NCI-H1930 (cell line): ENCODE measurements at regions not wholly inside any gene's neighbourhood (a gene's known extent, or its start where the extent isn't known, plus 50 kb on each side); places are given as distances from the start of the nearest gene placed in this dataset.

Experiments
- DNase-seq, 2 experiments: peaks; one replicate each; lab custom pipeline; 2025; lab: John Stamatoyannopoulos, UW

DNA sequence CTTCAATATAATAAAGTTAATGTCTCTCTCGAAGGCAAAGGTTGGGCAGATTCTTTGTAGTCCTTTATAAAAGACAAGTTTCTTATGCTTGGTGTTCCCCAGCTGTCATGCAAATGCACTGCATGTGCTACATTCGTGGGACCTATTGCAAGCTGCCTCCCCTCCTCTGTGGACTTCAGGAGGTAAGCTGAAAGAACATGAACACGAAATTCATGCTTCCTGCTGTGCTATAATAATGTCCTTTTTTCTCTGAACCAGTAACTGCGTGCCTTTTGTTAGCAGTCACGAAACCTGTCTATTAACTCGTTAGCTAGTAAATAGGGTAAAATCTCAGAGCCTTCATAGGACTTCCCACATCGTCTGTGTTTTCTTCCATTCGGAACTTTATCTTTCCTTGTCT, 363.5 kb downstream of the CDH9 start:
- peak; percentile 78 to 80 for DNase-seq

- DNase-seq, result no peak
These were observed 368.9 kb downstream of the CDH9 start for GRCh38 chr5:26669523-26669922.

DNA sequence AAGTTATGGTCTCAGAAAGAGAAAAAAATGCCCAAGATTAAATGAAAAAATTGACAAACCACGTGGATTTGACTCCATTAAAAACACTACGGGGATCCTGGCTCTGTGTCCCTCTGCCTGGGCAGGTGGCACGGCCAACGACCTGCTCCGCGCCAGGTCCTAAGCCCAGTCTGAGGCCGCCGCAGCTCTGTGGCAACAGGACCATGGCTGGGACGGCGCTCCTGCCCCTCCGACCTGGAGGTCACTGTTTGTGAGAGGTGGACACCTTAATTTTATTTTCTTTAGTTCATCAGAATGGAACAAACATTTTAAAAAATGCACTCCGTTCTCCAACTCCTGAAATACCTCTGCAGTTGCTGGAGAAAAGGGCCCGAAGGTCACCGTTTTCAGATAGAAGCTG, 369.4 kb downstream of the CDH9 start:
- no peak for DNase-seq

DNA sequence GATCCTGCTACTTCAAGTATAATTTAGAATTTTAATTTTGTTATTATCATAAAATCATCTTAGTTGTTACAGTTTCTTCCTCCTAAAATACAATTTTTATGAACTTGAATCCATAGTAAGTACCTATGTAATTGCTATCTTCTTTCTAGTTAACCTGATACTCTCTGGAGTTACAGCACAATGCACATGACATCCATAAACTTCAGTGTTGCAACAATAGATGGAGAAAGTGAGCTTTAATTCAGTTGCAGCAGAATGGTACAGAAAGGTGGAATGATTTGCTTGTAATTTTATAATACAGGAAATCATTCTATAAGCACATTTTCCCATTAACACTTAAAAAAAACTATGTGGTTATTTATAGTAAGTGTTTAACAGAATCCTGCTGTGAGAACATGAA, 372.0 kb downstream of the CDH9 start:
- peak in 1 of 2 experiments; percentile 64 for DNase-seq

- no peak for DNase-seq
These were observed 374.9 kb downstream of the CDH9 start for GRCh38 chr5:26663500-26663899.

DNA sequence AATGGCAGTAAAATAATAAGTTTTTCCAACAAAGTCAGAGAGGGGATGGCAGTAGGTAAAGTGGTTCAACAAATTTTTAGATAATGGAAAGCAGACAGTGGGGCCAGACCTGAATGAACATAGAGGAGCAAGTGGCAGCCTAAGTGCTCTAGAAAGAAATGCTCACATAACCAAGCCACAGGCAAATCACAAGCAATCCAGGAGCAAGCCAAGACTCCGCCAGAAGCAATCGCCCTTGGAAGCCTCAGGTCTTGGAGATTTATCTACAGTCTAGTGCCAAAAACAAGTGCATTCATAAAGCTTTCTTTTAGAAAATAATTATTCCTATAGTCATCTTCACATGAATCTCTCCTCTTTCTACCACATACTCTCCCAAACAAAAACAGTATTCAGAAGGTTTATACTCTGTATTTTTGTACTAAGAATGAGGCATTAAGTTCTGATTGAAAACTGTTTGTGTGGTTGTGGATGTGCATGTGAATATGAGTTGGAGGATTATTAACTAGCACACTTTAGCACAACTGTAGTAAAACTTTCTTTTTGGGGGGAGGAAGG, 375.5 kb downstream of the CDH9 start:
- no peak for DNase-seq

- no peak for DNase-seq
These were observed 378.3 kb downstream of the CDH9 start for GRCh38 chr5:26660116-26660515.

DNA sequence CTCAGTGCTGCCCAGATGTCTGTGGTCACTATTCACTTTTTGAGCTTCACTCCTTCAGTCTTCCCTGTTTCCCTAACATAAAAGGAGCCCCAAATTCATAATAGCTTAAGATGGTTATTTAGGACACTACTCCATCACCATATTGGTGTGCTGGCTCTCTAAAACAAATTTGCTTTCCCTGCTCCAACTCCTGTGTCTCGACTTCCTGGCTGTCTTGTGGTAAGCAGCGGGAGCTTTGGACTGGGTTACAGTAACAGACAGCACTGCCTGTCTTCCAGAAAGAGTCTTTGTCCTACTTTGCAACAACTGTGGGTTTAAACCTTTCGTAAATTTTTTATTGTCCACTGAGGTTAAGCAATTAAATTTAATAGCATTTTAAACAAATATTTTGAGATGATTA, 389.4 kb downstream of the CDH9 start:
- no peak for DNase-seq

DNA sequence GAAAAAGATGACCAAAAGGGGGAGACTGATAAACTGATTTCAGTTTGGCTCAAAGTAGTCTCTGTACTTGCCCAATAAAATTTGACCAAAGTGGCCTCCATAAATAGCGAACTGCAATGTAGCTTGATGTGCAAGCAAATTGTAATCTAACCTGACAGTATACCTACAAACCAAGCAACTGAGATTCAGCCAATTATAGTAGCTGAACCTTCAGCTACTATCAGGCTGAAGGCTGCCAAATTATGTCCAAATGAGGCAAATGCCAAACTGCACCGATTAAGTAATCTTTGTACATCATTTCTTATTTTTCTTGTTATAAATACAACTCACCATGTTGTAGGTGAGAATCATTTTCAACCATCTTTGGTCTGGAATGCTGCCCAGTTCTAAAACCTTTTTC, 390.6 kb downstream of the CDH9 start:
- DNase-seq, result no peak

GRCh38 chr5:26645659-26646058, 392.7 kb downstream of the CDH9 start:
- DNase-seq, result no peak

DNA sequence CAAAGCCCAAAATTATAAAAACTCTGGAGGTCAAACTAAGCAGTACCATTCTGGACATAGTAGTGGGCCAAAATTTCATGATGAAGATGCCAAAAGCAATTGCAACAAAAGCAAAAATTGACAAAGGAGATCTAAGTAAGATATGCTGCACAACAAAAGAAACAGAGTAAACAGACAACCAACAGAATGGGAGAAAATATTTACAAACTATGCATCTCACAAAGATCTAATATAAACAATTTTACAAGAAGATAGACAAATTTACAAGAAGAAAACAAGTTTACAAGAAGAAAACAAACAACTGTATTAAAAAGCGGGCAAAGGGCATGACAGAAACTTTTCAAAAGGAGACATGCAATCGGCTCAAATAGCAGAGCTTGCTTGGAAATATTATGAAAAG, 396.9 kb downstream of the CDH9 start:
- no peak for DNase-seq

DNA sequence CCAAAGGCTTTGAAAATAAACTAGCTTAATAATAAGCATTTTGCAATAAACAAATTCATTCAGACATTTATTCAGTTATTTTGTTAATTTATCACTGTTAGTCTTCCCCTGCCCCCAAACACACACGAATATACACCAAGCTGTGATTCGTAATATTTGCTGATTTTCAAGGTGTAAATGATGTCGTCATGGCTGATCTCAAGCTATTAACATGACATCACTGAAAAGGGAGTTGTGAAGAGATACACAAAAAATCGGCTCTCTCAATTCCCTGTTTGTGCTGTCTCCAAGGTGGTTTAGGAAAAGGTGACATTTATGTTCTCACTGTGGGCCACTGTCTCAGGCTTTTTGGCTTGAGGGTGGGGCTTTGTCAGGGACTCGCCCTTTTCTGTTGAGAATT, 413.3 kb downstream of the CDH9 start:
- DNase-seq, result no peak

DNA sequence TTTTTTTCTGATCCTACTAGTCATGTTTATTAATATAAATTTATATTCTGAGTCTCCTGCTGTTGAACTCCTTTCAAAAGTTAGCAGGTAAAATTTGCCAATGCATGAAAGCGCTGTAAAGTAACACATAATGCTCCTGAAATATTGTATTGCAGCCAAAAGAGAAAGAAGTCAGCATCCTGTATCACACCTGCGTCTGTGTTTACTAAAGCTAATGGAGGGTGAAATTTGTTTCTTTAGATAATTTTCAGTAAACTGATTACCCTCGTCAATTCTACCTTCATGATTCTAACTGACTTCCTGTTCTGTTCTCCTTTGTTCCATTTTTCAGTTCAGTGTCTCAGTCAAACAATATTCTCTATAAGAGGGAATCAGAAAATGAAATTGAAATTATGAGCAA, 415.4 kb downstream of the CDH9 start:
- peak; percentile 89 to 93 for DNase-seq

DNA sequence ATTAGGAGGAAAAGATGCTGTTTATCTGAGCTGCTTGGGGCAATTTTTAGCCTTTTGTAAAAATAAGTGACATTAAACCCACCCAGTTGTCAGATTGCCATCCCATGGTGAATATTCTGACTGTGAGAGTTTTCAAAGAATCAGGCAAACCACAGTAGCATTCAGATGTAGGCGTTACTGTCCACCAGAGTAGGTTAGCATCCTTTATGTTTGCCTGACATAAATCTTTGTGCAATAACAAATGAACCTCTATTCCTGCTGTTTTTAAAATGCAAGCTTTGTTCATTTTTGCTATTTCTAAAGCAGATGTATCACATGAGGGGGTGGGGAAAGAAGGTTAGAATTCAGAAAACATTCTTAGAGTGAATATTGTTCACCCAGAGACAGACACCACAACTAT, 427.8 kb downstream of the CDH9 start:
- DNase-seq, result no peak

DNA sequence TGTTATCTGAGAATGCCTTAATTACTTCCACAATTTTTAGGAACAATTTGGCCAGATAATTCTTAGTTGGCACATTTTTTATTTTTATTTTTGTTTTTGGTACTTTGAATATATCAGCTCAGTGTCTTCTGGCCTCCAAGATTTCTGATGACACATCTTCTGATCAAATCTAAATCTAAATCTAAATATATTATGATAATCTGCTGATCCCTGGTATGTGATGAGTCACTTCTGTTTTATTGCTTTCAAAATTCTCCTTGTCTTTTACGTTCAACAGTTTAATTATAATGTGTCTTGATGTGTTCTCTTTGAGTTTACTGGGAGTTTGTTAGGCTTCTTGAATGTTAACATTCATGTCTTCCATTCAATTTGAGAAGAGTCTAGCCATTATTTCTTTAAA, 436.8 kb downstream of the CDH9 start:
- no peak for DNase-seq

DNA sequence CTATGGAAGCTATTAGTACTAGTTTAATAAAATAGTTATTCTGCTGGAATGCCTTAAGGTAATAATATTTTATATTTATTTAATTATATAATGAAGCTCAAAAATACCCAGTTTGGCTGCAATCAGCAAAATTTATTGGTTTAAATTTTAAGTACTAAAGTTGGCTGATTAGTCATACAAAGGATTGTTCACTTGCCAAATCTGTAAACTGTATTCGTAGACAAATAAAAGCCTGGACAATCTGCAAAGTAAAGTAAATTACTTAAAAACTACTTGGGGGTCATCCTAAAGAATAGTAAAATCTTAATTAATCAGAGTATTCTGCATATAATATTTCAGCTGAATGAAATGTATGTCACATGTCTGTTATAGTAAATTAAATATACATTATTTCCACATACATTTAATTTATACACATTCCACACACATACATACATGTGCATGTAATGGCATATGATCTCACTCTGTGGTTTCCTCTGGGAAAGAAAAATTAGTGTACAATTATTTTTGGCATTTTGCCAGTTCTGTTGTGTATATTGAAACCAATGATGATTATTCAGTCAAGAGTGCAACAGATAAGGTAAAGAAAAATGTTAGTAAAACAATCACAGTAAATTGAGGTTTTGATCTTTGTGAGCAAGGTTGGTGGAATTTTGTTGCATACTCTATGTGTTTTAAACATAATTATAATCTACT, 455.9 kb downstream of the CDH9 start:
- no peak for DNase-seq

GRCh38 chr5:26579712-26580111, 458.7 kb downstream of the CDH9 start:
- no peak for DNase-seq

- peak; percentile 4 to 13 for DNase-seq
These were observed 460.4 kb downstream of the CDH9 start for GRCh38 chr5:26578002-26578401.

GRCh38 chr5:26572480-26572879, 465.9 kb downstream of the CDH9 start:
- no peak for DNase-seq

GRCh38 chr5:26569929-26570258, 468.5 kb downstream of the CDH9 start:
- DNase-seq, result no peak

GRCh38 chr5:26569241-26569928, 469.0 kb downstream of the CDH9 start:
- DNase-seq, result no peak

DNA sequence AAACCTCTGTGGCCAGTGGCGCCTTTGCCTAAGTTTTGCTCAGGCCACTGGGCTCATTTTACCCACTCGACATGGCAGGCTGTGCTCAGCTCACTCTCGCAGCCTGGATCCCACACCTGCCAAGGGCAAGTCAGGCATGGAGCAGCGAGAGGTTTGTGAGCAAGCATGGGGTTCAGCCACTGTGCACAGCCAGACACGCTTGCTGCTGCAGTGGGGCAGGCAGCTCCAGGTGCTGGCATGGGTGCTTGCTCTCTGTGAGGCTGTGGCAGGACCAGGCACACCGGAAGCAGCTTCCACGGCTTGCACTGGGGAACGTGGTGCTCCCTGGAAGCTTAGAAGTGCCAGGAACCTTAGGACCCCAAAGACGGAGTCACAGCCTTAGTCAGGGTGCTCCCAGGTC, 470.1 kb downstream of the CDH9 start:
- DNase-seq, result no peak

DNA sequence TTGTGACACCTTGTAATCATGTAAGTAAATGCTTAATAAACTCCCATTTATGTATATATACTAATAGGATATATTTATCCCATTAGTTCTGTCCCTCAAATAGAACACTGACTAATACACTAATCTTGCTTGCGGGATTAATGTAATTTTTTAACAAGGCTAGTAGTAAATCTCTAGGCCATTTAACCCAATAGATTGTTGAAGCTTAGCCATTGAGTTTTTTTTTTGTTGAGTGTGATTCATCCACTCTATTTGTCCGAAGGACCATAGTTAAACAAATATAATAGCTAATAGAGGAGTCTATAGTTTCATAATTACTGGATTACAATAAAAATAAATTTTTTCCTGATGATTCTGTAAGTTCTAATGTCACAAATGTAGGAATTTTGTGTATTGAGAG, 474.4 kb downstream of the CDH9 start:
- DNase-seq, result no peak

DNA sequence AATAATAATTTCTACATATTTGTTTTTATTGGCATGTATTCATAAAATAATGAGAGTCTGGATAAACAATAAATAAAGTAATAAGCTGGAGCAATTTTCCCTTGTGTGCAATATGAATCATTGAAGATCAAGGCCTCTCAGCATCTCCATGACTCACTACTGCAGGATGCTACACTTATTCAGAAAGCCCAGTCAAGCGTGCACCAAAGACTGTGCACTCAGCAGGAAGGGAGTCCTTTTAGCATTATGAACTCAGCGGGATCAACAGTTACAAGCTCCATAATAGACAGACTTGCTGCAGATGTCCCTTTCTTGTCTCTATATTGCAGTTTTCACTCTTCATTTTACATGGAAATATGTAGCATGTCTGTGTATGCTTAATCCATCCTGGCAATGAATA, 485.3 kb downstream of the CDH9 start:
- peak; percentile 92 to 96 for DNase-seq
